ENCODE measurements at regions not wholly inside any gene's neighbourhood (a gene's known extent, or its start where the extent isn't known, plus 50 kb on each side); places are given as distances from the start of the nearest gene placed in this dataset.

GRCh38 chr15:93296759-93297500 is 207.9 kb upstream of the RGMA start:
- no peak for DNase-seq

GRCh38 chr15:93294896-93295295 is 205.9 kb upstream of the RGMA start:
- no peak for DNase-seq

- DNase-seq, result no peak
These were observed 205.1 kb upstream of the RGMA start for GRCh38 chr15:93294066-93294465.

- no peak for DNase-seq
These were observed 202.4 kb upstream of the RGMA start for GRCh38 chr15:93291380-93291779.

- no peak for DNase-seq
These were observed 201.6 kb upstream of the RGMA start for GRCh38 chr15:93290618-93290946.

DNA sequence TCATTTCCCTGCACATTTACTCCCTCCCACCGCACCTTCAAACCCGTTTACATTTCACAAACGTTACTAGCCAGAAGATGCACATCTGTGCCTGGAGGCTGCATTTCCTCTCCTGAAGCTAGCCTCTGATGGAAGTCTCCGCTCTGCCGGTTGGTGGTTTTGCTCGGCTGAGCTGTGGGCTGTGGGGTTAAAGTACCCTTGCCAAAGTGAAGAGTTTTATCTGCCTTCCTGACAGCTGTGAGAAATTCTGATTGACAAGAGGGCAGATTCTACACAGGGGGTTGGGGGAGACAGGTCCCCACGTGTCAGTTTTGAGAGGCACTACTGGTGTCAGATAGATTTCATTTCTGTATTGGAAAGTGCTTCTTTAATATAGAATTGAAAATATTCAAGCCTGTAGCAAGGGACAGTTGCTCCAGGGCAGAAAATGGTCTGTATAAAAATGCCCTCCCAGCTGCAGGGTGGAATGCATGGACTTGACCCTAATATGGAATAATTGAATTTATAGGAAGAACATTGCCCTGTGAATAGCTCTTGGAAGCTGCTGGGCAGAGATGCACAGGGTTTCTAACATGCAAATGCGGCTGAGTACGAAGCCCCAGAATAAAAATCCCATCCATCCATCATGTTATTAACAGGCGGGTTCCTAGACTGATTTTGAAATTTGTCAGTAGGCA is 201.1 kb upstream of the RGMA start:
- DNase-seq, result no peak

- DNase-seq, result no peak
These were observed 199.8 kb upstream of the RGMA start for GRCh38 chr15:93288728-93289294.

DNA sequence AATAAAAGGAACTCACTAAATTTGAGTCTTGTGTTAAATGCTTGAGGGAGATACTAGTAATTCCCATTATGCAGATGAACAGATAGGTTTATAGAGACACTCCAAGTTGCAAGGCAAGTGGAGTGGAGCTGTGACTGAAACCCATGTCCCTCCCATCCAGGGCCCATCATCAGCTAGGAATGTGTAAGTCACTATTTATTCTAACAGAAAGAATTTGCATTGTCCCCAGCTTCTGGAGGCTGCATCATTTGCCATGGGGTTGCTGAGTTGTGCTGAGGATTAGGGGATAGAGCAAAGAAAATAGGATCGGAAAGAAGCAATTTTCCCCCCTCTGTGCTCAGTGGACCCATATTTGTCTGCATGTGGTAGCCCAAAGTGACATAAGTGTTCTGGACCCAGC is 197.4 kb upstream of the RGMA start:
- no peak for DNase-seq

DNA sequence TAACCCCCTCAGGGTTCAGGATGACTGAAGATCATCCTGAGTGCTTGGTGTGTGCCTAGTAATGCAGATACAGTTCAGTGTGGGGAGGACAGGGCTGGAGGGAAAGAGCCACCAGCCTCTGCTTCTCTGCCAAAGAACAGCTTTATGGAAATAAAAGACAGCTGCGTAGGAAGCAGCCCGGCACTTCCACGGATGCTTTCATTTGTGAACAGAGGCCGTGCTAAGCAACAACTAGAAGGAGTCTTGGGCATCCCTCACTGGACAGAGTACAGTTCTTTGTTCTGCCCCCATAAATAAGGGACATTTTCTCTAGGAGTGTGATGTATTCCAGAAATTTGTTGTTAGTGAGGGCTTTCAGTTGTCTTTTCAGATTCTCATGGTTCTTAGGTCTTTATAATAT is 194.8 kb upstream of the RGMA start:
- DNase-seq, result no peak

DNA sequence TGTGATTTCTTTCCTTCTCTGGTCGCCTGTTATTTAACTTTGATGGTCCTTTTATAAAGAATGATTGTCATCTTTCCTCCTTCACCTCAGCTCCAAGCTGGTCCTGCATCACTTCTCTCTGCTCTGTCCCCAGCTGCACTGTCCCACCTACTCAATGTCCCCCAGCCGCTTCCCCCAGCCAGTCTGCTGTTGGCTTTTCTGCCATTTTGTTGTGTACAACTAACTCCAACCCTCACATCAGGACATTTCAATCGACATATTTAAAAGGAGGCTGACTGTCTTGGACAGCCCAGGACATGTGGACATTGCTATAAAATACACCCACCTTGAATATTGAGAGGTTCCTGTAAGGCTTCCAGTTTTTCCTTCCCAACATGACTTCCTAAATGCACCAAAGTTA is 193.8 kb upstream of the RGMA start:
- DNase-seq, result no peak

- DNase-seq, result no peak
These were observed 189.8 kb upstream of the RGMA start for GRCh38 chr15:93278783-93279182.

DNA sequence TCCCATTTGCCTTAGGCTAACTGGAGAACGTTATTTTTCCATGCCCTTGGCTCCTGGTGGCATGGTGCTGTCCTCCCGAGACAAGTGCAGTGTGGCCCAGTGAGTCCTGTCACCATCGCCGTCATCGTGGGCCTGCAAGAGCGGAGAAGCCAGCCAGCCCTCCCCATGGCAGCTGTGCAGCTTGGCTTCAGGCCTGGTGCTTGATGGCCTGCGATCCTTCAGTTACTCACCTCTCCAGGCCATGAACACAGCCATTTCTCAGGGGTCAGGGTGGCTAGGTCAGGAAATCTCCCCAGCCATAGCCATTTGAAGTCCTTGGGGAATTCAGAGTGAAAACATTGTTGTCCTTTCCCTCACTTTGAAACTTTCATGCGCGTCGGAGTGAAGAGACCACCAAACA is 189.0 kb upstream of the RGMA start:
- DNase-seq, result no peak

GRCh38 chr15:93274257-93274656 is 185.2 kb upstream of the RGMA start:
- no peak for DNase-seq

- no peak for DNase-seq
These were observed 182.9 kb upstream of the RGMA start for GRCh38 chr15:93271871-93272270.

GRCh38 chr15:93270937-93271467 is 182.0 kb upstream of the RGMA start:
- DNase-seq, result no peak

DNA sequence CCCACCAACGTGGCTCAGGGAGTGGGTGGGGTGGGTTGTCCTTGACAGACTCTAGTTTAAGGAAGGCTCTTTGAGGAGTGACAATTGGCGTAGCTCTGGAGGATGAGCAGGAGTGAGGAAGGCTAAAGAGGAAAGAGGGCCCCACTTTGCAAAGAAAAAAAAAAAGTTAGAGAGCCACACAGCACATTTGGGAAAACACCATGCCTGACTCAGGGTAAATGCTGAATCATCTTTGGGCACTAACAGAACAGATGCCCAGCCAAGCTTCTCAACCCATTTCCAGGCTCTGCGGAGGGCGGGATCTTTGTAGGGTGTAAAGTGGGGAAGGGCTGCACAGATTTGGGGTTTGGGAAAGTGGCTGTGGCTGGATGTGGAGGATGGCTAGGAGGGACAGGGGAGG is 179.1 kb upstream of the RGMA start:
- no peak for DNase-seq

GRCh38 chr15:93266291-93266690 is 177.3 kb upstream of the RGMA start:
- no peak for DNase-seq

- DNase-seq, result no peak
These were observed 176.1 kb upstream of the RGMA start for GRCh38 chr15:93265111-93265556.

- no peak for DNase-seq
These were observed 172.8 kb upstream of the RGMA start for GRCh38 chr15:93261845-93262244.

- no peak for DNase-seq
These were observed 168.9 kb upstream of the RGMA start for GRCh38 chr15:93257920-93258319.

DNA sequence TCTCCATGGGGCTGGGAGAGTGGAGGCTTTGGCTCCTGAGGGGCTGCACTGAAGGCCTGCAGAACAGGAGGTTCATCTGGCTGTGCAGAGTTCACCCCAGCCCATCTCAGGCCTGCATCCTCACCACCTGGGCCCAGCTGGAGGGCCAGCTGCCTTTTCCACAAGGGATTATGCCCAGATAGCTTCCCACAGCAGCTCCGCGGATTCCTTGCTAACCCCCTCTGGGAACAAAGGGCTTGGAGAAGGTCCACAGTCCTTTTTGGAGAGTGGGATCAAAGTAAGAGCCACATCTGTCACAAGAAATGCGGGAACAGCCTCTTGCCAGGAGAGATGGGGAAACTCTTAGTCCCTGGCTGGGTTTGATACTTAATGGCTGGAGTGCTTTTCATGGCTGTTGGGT is 164.7 kb upstream of the RGMA start:
- DNase-seq, result no peak

GRCh38 chr15:93252780-93253179 is 163.8 kb upstream of the RGMA start:
- DNase-seq, result no peak

- no peak for DNase-seq
These were observed 161.9 kb upstream of the RGMA start for GRCh38 chr15:93250950-93251349.

- DNase-seq, result no peak
These were observed 161.2 kb upstream of the RGMA start for GRCh38 chr15:93250209-93250608.
